LNCaP clone FGC (cell line): ENCODE measurements at regions not wholly inside any gene's neighbourhood (a gene's known extent, or its start where the extent isn't known, plus 50 kb on each side); places are given as distances from the start of the nearest gene placed in this dataset.
"Not testable (repeated sequence)": the region's sequence is repeated elsewhere in the genome, so short reads cannot be mapped to it uniquely, and the experiment has no call there.

Source experiments
- DNase-seq: peaks from one replicate; pipeline ENCODE4 v3.0.0-alpha.2; 2011; ENCODE audit warnings: low read depth
- H3K4me3 ChIP-seq: 2 replicates; pipeline ENCODE4 v1.5.1; 2011; ENCODE audit warnings: mild to moderate bottlenecking, low read depth, low read length, control low read depth
- CTCF ChIP-seq: IDR thresholded peaks from 2 replicates; pipeline ENCODE4 v1.5.1; 2012; ENCODE audit warnings: mild to moderate bottlenecking; ENCODE audit not compliant: control insufficient read depth, insufficient read depth; ENCODE audit errors: extremely low read depth

- H3K4me3 ChIP-seq = no peak overlapping the region
- TF ChIP-seq CTCF = no peak
- DNase-seq = no peak
These were observed 117.7 kb upstream of the CCDC90B start for GRCh38 chr11:83403691-83404389.

GRCh38 chr11:83401506-83402225 lies 115.5 kb upstream of the CCDC90B start:
- TF ChIP-seq CTCF = no peak
- H3K4me3 ChIP-seq = no peak overlapping the region
- no peak for DNase-seq

- DNase-seq = no peak
- H3K4me3 ChIP-seq = no peak overlapping the region
- no peak for TF ChIP-seq CTCF
These were observed 108.2 kb upstream of the CCDC90B start for GRCh38 chr11:83394331-83394730.

GRCh38 chr11:83392556-83392955 lies 106.4 kb upstream of the CCDC90B start:
- TF ChIP-seq CTCF = no peak
- DNase-seq = no peak
- H3K4me3 ChIP-seq = no peak overlapping the region

- no peak for TF ChIP-seq CTCF
- DNase-seq = no peak
- H3K4me3 ChIP-seq = no peak overlapping the region
These were observed 103.8 kb upstream of the CCDC90B start for GRCh38 chr11:83389975-83390374.

GRCh38 chr11:83383838-83384237 lies 97.7 kb upstream of the CCDC90B start:
- DNase-seq, H3K4me3 ChIP-seq: not testable (repeated sequence)

- H3K4me3 ChIP-seq = no peak overlapping the region
- no peak for DNase-seq
- TF ChIP-seq CTCF = no peak
These were observed 88.1 kb upstream of the CCDC90B start for GRCh38 chr11:83374311-83374710.
